Fibroblast of mammary gland (primary cell): ENCODE measurements at regions not wholly inside any gene's neighbourhood (a gene's known extent, or its start where the extent isn't known, plus 50 kb on each side); places are given as distances from the start of the nearest gene placed in this dataset.

Experiments
- DNase-seq: peaks from one replicate; pipeline ENCODE4 v3.0.0-alpha.2; 2010; ENCODE audit warnings: low read depth
- H3K4me3 ChIP-seq: 2 replicates; pipeline ENCODE4 v1.5.1; 2011; ENCODE audit warnings: low read depth, mild to moderate bottlenecking, low read length, moderate library complexity; ENCODE audit not compliant: control insufficient read depth
- TF ChIP-seq, protein P1 (sequence below): conservative IDR thresholded peaks from 2 replicates; pipeline ENCODE4 v1.5.1; 2011; ENCODE audit warnings: low read depth, low read length, inconsistent platforms; ENCODE audit not compliant: control insufficient read depth, insufficient read depth

- TF ChIP-seq, protein P1, sequence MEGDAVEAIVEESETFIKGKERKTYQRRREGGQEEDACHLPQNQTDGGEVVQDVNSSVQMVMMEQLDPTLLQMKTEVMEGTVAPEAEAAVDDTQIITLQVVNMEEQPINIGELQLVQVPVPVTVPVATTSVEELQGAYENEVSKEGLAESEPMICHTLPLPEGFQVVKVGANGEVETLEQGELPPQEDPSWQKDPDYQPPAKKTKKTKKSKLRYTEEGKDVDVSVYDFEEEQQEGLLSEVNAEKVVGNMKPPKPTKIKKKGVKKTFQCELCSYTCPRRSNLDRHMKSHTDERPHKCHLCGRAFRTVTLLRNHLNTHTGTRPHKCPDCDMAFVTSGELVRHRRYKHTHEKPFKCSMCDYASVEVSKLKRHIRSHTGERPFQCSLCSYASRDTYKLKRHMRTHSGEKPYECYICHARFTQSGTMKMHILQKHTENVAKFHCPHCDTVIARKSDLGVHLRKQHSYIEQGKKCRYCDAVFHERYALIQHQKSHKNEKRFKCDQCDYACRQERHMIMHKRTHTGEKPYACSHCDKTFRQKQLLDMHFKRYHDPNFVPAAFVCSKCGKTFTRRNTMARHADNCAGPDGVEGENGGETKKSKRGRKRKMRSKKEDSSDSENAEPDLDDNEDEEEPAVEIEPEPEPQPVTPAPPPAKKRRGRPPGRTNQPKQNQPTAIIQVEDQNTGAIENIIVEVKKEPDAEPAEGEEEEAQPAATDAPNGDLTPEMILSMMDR = no peak
- no peak overlapping the region for H3K4me3 ChIP-seq
- DNase-seq = no peak
Observed at GRCh38 chr14:61128382-61129167, 147.5 kb downstream of the SLC38A6 start.

DNA sequence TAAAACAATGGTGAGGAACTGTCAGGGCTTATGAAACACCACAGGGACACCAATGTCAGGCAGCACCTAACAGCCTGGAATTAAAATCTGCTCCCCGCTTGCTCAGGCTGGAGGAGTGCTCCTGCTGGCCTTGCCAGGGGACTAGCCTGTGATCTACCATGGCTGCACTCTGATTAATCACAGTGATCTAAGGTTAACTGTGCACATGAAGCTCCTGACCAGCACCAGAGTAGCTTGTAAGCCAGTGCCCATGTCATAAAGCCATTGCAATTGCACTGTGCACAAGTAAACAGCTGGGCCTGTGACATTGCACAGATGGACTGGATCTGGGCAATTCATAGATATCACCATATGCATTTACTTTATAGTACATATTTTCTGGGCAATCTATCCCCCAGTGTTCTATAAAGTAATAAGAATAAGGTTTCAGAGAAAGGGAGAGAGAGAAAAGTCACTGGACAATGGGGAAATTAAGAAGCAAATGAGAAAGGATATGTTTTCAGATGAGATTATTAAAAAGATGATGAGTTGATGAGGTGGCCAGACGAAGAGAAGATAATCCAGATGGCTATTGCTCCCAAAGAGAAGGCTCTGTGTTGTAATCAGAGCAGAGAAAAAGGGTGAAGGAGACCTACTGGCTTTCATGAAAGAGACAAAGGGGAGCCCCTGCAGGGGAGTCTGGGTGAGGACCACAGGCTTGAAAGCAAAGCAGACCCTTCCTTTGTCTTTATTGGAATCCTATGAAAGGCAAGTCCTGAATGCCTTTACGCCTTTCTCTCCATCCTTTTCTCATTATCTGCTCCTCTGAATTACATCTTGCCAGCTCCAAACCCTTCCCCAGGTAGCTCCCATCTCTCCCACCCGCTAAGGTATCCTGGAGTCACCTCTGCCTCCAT, 145.8 kb downstream of the SLC38A6 start:
- no peak overlapping the region for H3K4me3 ChIP-seq
- DNase-seq = no peak
- TF ChIP-seq, protein P1 = no peak

GRCh38 chr14:61125867-61126572, 145.0 kb downstream of the SLC38A6 start:
- no peak overlapping the region for H3K4me3 ChIP-seq
- no peak for DNase-seq
- TF ChIP-seq, protein P1 = no peak

GRCh38 chr14:61125041-61125866, 144.2 kb downstream of the SLC38A6 start:
- no peak overlapping the region for H3K4me3 ChIP-seq
- TF ChIP-seq, protein P1 = no peak
- no peak for DNase-seq

DNA sequence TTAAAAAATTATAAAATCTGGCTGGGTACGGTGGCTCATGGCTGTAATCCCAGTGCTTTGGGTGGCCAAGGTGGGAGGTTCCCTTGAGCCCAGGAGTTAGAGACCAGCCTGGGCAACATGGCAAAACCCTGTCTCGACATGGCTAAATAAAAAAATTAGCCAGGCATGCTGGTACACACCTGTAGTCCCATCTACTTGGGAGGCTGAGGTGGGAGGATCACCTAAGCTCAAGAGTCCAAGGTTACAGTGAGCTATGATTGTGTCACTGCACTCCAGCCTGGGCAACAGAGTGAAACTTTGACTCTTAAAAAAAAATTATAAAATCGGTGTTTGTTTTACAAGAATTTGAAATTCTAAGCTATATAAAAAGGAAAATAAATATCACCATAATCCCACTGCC, 141.8 kb downstream of the SLC38A6 start:
- TF ChIP-seq, protein P1 = no peak
- H3K4me3 ChIP-seq = no peak overlapping the region
- DNase-seq = no peak

DNA sequence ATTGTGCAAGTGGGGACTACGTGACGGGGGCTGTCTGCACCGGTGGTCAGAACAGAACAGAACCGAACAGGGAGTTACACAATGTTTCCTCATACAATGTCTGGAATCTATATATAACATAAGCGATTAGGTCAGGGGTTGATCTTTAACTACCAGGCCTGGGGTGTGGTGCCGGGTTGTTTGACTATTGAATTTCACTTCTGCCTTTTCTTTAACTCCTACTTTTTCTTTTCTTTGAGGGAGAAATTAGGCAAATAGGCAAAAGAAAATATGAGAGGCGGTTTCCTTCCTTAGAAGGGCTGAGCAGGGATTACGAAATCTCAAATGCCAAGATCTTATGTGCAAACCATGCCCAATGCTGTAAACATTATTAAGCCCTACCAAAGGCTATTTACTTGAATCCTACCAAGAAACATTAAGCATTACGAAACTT, 140.3 kb downstream of the SLC38A6 start:
- H3K4me3 ChIP-seq = no peak overlapping the region
- TF ChIP-seq, protein P1 = no peak
- DNase-seq = no peak
